B cell (primary cell): ENCODE measurements at regions not wholly inside any gene's neighbourhood (a gene's known extent, or its start where the extent isn't known, plus 50 kb on each side); places are given as distances from the start of the nearest gene placed in this dataset.

ENCODE experiments used
- ATAC-seq: fragments of 200-7000 bp; cut with Tn5 transposase; one replicate; pipeline ENCODE4 v1.10.0; 2021; ENCODE audit warnings: low read depth, mild to moderate bottlenecking, moderate number of reproducible peaks, moderate library complexity
- CTCF ChIA-PET: fragments of 350-600 bp; sonication (Branson Sonifier 250); formaldehyde crosslinking; loops from one replicate; lab custom pipeline; 2021; ENCODE audit warnings: antibody characterized with exemption, inconsistent platforms; lab: Charles Lee
- POLR2A ChIA-PET: fragments of 350-600 bp; sonication (Branson Sonifier 250); formaldehyde crosslinking; loops from one replicate; lab custom pipeline; 2021; ENCODE audit warnings: antibody characterized with exemption; lab: Charles Lee
- DNase-seq: peaks from one replicate; pipeline ENCODE4 v3.0.0; 2013
- H2AFZ ChIP-seq: 2 replicates; pipeline ENCODE4 v1.6.1; 2012; ENCODE audit warnings: mild to moderate bottlenecking, low read depth, low read length; ENCODE audit not compliant: insufficient read depth, poor library complexity, severe bottlenecking
- H3K27ac ChIP-seq, 2 donors: 1 replicate in 1 of 2; 2 replicates in 1 of 2; pipeline ENCODE4 v1.5.1; 2012 to 2013; ENCODE audit warnings: low read length in 2 of 2, mild to moderate bottlenecking in 2 of 2, moderate library complexity in 1 of 2
- H3K27me3 ChIP-seq, 4 experiments: fragments of 200-600 bp in 1 of 4; sonication (generic) in 1 of 4; replicated peaks in 1 of 4; 1 replicate in 2 of 4; 2 replicates in 2 of 4; pipeline versions ENCODE4 v1.6.1 to v1.7.0; 2013 to 2016; ENCODE audit warnings: low read length in 3 of 4, mild to moderate bottlenecking in 2 of 4, mixed read lengths in 1 of 4, moderate library complexity in 1 of 4; ENCODE audit not compliant: insufficient read depth in 4 of 4, control insufficient read depth in 3 of 4; ENCODE audit errors: control extremely low read depth in 1 of 4
- H3K36me3 ChIP-seq, 2 experiments: replicated peaks in 1 of 2; 1 replicate in 1 of 2; 2 replicates in 1 of 2; pipeline versions ENCODE4 v1.6.1 to v1.7.1; 2013; ENCODE audit warnings: low read length in 1 of 2; ENCODE audit not compliant: insufficient read depth in 2 of 2, control insufficient read depth in 1 of 2; ENCODE audit errors: control extremely low read depth in 1 of 2, extremely low read depth in 1 of 2
- H3K4me1 ChIP-seq, 2 donors: fragments of 200-600 bp in 1 of 2; sonication (generic) in 1 of 2; 1 replicate in 1 of 2; 2 replicates in 1 of 2; pipeline versions ENCODE4 v1.5.1 to v1.6.1; 2013 to 2017; ENCODE audit warnings: low read length in 2 of 2; ENCODE audit not compliant: control insufficient read depth in 2 of 2, insufficient read depth in 2 of 2
- H3K4me2 ChIP-seq: replicated peaks from 2 replicates; pipeline ENCODE3; 2012; ENCODE audit warnings: mild to moderate bottlenecking, low read depth, low read length; ENCODE audit not compliant: poor library complexity, severe bottlenecking
- H3K4me3 ChIP-seq, 5 experiments: fragments of 200-600 bp in 1 of 5; sonication (generic) in 1 of 5; 1 replicate in 3 of 5; 2 replicates in 2 of 5; pipeline versions ENCODE4 v1.5.1 to v1.7.0; 2011 to 2016; ENCODE audit warnings: low read length in 4 of 5, mild to moderate bottlenecking in 4 of 5, low read depth in 2 of 5, control low read depth in 1 of 5, moderate library complexity in 1 of 5; ENCODE audit not compliant: insufficient read depth in 1 of 5; ENCODE audit errors: control extremely low read depth in 1 of 5, extremely low read depth in 1 of 5
- H3K79me2 ChIP-seq: fragments of 200-600 bp; sonication (generic); one replicate; pipeline ENCODE4 v1.6.0; 2016; ENCODE audit warnings: low read length; ENCODE audit not compliant: control insufficient read depth, insufficient read depth
- H3K9ac ChIP-seq: fragments of 200-600 bp; sonication (generic); 2 replicates; pipeline ENCODE4 v1.6.1; 2017; ENCODE audit warnings: mild to moderate bottlenecking, low read length, moderate library complexity
- H3K9me3 ChIP-seq, 3 donors: one replicate each; pipeline versions ENCODE4 v1.6.1 to v1.7.1; 2013; ENCODE audit warnings: low read length in 2 of 3; ENCODE audit not compliant: control insufficient read depth in 2 of 3, insufficient read depth in 1 of 3; ENCODE audit errors: control extremely low read depth in 1 of 3
- H4K20me1 ChIP-seq: 2 replicates; pipeline ENCODE4 v1.6.0; 2012; ENCODE audit warnings: mild to moderate bottlenecking, low read length; ENCODE audit not compliant: insufficient read depth, control insufficient read depth, poor library complexity, severe bottlenecking
- H3K27ac Mint-ChIP-seq: one replicate; pipeline ENCODE4 v1.8.0; 2021; ENCODE audit warnings: mixed read lengths
- H3K27me3 Mint-ChIP-seq: one replicate; pipeline ENCODE4 v1.8.0; 2021; ENCODE audit warnings: mixed read lengths
- H3K4me1 Mint-ChIP-seq: one replicate; pipeline ENCODE4 v1.8.0; 2021; ENCODE audit warnings: mixed read lengths
- H3K4me3 Mint-ChIP-seq: one replicate; pipeline ENCODE4 v1.8.0; 2021; ENCODE audit warnings: mixed read lengths
- H3K9me3 Mint-ChIP-seq: one replicate; pipeline ENCODE4 v1.8.0; 2022; ENCODE audit warnings: mixed read lengths; ENCODE audit not compliant: insufficient read depth
- CTCF ChIP-seq: fragments of 200-600 bp; IDR thresholded peaks from one replicate; pipeline ENCODE4 v1.8.0; 2022; ENCODE audit warnings: antibody characterized with exemption, mild to moderate bottlenecking
- EZH2 ChIP-seq: IDR thresholded peaks from 2 replicates; pipeline ENCODE4 v1.6.1; 2012; ENCODE audit warnings: borderline replicate concordance, low read depth, mild to moderate bottlenecking, moderate library complexity, low read length; ENCODE audit not compliant: insufficient read depth, poor library complexity, severe bottlenecking
- WGBS: methylation state at CpG from one replicate; pipeline ENCODE4 v1.1.5; 2013; ENCODE audit warnings: missing lambda C conversion rate; ENCODE audit not compliant: insufficient coverage; 5-methylcytosine and 5-hydroxymethylcytosine counted together
- intact Hi-C: fragments of 100-400 bp; cut with micrococcal nuclease; formaldehyde crosslinking; loops from one replicate; pipeline ENCODE4 v1.10.0; 2022

GRCh38 chr12:28683366-28683765 lies 465.7 kb upstream of the FAR2 start:
- Histone ChIP-seq H3K9ac (no peak overlapping the region), H3K27ac (no peak overlapping the region), H3K4me3 (no peak overlapping the region), H3K4me1 (no peaks in the 10 kb centered on the region), H3K36me3 (no peaks in the 10 kb centered on the region), H3K9me3 (no peaks in the 10 kb centered on the region), H3K27me3 (no peaks in the 10 kb centered on the region), H3K79me2 (no peaks in the 10 kb centered on the region), H3K4me2 (no peak overlapping the region), H4K20me1 (no peaks in the 10 kb centered on the region), H2AFZ (no peak overlapping the region)
- Mint-ChIP-seq H3K9me3 (no peaks in the 10 kb centered on the region), H3K4me3 (no peak overlapping the region), H3K27ac (no peak overlapping the region), H3K27me3 (no peaks in the 10 kb centered on the region), H3K4me1 (no peaks in the 10 kb centered on the region)
- POLR2A ChIA-PET, result no interaction called here
- DNase-seq, result no peak
- CTCF ChIA-PET, result no interaction called here
- 100% methylated on average over 1 of the region's 4 CpGs for WGBS
- ATAC-seq, result no peak
- TF ChIP-seq EZH2 (no peak), CTCF (no peak)
- intact Hi-C loops, result no loop called here

DNA sequence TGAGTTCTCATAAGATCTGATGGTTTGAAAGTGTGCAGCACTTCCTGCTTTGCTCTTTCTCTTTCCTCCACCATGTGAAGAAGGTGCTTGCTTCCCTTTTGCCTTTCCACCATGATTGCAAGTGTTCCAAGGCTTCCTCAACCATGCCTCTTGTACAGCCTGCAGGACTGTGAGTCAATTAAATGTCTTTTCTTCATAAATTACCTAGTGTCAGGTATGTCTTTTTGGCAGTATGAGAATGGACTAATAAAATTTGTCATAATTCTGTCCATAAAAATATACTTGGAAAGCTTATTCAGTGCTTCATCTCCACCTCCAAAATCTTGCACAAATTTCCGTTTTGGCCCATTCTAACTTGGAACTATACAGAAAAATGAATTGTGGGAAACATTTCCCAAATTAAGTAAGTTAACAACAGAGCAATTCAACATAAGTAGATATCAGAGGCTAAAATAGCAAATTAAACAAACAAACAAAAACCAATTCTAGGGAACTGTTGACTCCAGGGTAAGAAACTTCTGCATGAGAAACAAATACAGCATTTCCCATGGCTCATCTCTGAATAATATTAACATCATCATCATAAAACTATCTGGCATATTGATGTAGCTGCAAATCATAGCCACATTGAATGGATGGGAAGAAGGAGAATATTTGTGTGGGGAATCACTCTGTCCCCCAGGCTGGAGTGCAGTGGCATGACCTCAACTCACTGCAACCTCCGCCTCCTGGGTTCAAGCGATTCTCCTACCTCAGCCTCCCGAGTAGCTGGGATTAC lies 459.5 kb upstream of the FAR2 start:
- intact Hi-C loops, result no loop called here
- CTCF ChIA-PET, result no interaction called here

More for the DNA sequence above, 459.5 kb upstream of the FAR2 start:
- TF ChIP-seq CTCF (no peak), EZH2 (no peak)
- POLR2A ChIA-PET, result no interaction called here
- Histone ChIP-seq H3K27ac (no peak overlapping the region), H3K9ac (no peak overlapping the region), H3K4me1 (no peaks in the 10 kb centered on the region), H4K20me1 (no peaks in the 10 kb centered on the region), H3K4me3 (no peak overlapping the region), H3K9me3 (no peaks in the 10 kb centered on the region), H3K27me3 (no peaks in the 10 kb centered on the region), H3K79me2 (no peaks in the 10 kb centered on the region), H3K4me2 (no peak overlapping the region), H3K36me3 (no peaks in the 10 kb centered on the region), H2AFZ (no peak overlapping the region)
- Mint-ChIP-seq H3K4me1 (no peaks in the 10 kb centered on the region), H3K4me3 (no peak overlapping the region), H3K27ac (no peak overlapping the region), H3K27me3 (no peaks in the 10 kb centered on the region), H3K9me3 (no peaks in the 10 kb centered on the region)
- WGBS, result no CpG with 5 or more reads among the region's 4 CpGs
- ATAC-seq, result no peak
- DNase-seq, result no peak
